Panc1 (cell line): ENCODE measurements at regions not wholly inside any gene's neighbourhood (a gene's known extent, or its start where the extent isn't known, plus 50 kb on each side); places are given as distances from the start of the nearest gene placed in this dataset.
A peak's percentile ranks its signal among the peaks of the same experiment; 100 is the strongest.

Experiments used
- ATAC-seq: fragments of 200-7000 bp; cut with Tn5 transposase; 2 replicates; pipeline ENCODE4 v1.9.1; 2020; ENCODE audit warnings: mild to moderate bottlenecking, moderate library complexity
- BruUV-seq: library from RNA; stranded (reverse); fragments of 400-500 nt; replicated peaks from 2 replicates; lab custom pipeline; 2021; lab: Mats Ljungman, UMichigan
- CTCF ChIA-PET: fragments of 300-600 bp; sonication (Branson Sonifier 250); formaldehyde crosslinking; loops from one replicate; lab custom pipeline; 2022; ENCODE audit warnings: antibody characterized with exemption; lab: Charles Lee
- POLR2A ChIA-PET: fragments of 300-600 bp; sonication (Branson Sonifier 250); formaldehyde crosslinking; loops from one replicate; lab custom pipeline; 2022; ENCODE audit warnings: antibody characterized with exemption; lab: Charles Lee
- DNase-seq: peaks from one replicate; pipeline ENCODE4 v3.0.0-alpha.2; 2010; ENCODE audit warnings: low read depth, low spot score
- H3K27ac ChIP-seq: 2 replicates; pipeline ENCODE4 v1.5.1; 2011; ENCODE audit warnings: mild to moderate bottlenecking, low read length, inconsistent platforms
- H3K27me3 ChIP-seq: fragments of 200-500 bp; sonication (Bioruptor generic); 2 replicates; pipeline ENCODE4 v1.6.0; 2014; ENCODE audit warnings: low read length, inconsistent platforms; ENCODE audit not compliant: control insufficient read depth, insufficient read depth
- H3K36me3 ChIP-seq: fragments of 200-500 bp; sonication (Bioruptor generic); 2 replicates; pipeline ENCODE4 v1.5.1; 2014; ENCODE audit warnings: inconsistent platforms, mild to moderate bottlenecking, low read length, moderate library complexity; ENCODE audit not compliant: control insufficient read depth, insufficient read depth
- H3K4me1 ChIP-seq: 2 replicates; pipeline ENCODE4 v1.5.1; 2011; ENCODE audit warnings: inconsistent platforms, mild to moderate bottlenecking, low read length, moderate library complexity; ENCODE audit not compliant: control insufficient read depth, insufficient read depth
- H3K4me3 ChIP-seq, 2 experiments: 2 replicates each; pipeline ENCODE4 v1.5.1; 2011 to 2012; ENCODE audit warnings: low read depth in 2 of 2, low read length in 2 of 2, mild to moderate bottlenecking in 2 of 2, inconsistent platforms in 1 of 2, moderate library complexity in 1 of 2
- H3K9me3 ChIP-seq: fragments of 200-500 bp; sonication (Bioruptor generic); 2 replicates; pipeline ENCODE4 v1.5.1; 2014; ENCODE audit warnings: low read depth, mild to moderate bottlenecking, inconsistent platforms, low read length, moderate library complexity; ENCODE audit not compliant: control insufficient read depth, insufficient read depth
- POLR2AphosphoS5 ChIP-seq: IDR thresholded peaks from 2 replicates; pipeline ENCODE4 v1.6.1; 2012; ENCODE audit warnings: mild to moderate bottlenecking, low read depth, low read length, moderate library complexity
- SIN3A ChIP-seq: IDR thresholded peaks from 2 replicates; pipeline ENCODE4 v1.6.1; 2012; ENCODE audit warnings: low read depth, mild to moderate bottlenecking, low read length, moderate library complexity, borderline replicate concordance; ENCODE audit not compliant: insufficient read depth
- TCF7L2 ChIP-seq: IDR thresholded peaks from 2 replicates; pipeline ENCODE4 v1.6.1; 2011; ENCODE audit warnings: mild to moderate bottlenecking, low read depth, low read length, inconsistent platforms
- in situ Hi-C: cut with HindIII; loops from 2 replicates; pipeline ENCODE4 v1.10.0; 2016; ENCODE audit warnings: low sequenced_read_pairs, low pct_unique_long_range_greater_than_20kb
- intact Hi-C: fragments of 100-400 bp; cut with micrococcal nuclease; formaldehyde crosslinking; loops from one replicate; pipeline ENCODE4 v1.10.0; 2022; ENCODE audit not compliant: unreplicated experiment
- TF ChIP-seq, protein P1 (sequence below), 2 experiments: IDR thresholded peaks; 2 replicates each; pipeline ENCODE4 v1.6.1; 2011 to 2012; ENCODE audit warnings: low read depth in 2 of 2, control low read depth in 1 of 2, low read length in 1 of 2, mild to moderate bottlenecking in 1 of 2, moderate library complexity in 1 of 2; ENCODE audit not compliant: insufficient read depth in 1 of 2
- TF ChIP-seq, protein P2 (sequence below): fragments of 450-650 bp; IDR thresholded peaks from 2 replicates; pipeline ENCODE4 v1.5.1; 2017; ENCODE audit warnings: mild to moderate bottlenecking

DNA sequence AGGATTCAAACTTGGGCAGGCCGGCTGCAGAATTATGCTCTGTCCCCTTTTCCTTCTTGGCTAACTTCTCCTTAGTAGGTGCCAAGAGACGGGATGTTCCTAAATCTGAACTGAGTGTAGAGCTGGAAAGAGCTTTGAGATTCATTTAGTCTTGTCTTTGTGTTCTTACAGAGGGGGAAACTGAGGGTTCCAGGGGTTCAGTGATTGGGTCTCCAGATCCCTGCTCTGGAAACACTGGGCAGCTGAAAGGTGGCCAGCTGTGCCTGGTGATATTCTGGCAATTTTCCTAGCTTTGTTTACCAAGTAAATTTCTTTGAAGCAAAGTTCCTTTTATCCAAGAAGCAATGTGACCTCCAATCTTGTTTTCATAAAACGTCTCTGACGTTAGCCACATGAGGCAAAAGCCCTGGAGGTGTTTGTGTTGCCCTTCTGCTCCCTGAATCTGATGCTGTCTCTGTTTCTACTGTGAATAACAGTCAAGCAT, 288.7 kb downstream of the ZSWIM6 start:
- POLR2A ChIA-PET = interaction anchor here (0.6 kb wide), 1 partner anchor 153 kb away, joined by 3 read pairs; no protein-coding TSS in a partner anchor
- in situ Hi-C loops (no loop called here), intact Hi-C loops (no loop called here)
- Histone ChIP-seq H3K36me3 (no peaks in the 10 kb centered on the region), H3K27me3 (no peaks in the 10 kb centered on the region), H3K27ac (no peak overlapping the region), H3K4me1 (peaks cover 5% of the 10 kb centered on the region; the same call in 1 of the 2 replicates), H3K9me3 (no peaks in the 10 kb centered on the region), H3K4me3 (no peak overlapping the region)
- CTCF ChIA-PET = no interaction called here
- TF ChIP-seq, protein P1, sequence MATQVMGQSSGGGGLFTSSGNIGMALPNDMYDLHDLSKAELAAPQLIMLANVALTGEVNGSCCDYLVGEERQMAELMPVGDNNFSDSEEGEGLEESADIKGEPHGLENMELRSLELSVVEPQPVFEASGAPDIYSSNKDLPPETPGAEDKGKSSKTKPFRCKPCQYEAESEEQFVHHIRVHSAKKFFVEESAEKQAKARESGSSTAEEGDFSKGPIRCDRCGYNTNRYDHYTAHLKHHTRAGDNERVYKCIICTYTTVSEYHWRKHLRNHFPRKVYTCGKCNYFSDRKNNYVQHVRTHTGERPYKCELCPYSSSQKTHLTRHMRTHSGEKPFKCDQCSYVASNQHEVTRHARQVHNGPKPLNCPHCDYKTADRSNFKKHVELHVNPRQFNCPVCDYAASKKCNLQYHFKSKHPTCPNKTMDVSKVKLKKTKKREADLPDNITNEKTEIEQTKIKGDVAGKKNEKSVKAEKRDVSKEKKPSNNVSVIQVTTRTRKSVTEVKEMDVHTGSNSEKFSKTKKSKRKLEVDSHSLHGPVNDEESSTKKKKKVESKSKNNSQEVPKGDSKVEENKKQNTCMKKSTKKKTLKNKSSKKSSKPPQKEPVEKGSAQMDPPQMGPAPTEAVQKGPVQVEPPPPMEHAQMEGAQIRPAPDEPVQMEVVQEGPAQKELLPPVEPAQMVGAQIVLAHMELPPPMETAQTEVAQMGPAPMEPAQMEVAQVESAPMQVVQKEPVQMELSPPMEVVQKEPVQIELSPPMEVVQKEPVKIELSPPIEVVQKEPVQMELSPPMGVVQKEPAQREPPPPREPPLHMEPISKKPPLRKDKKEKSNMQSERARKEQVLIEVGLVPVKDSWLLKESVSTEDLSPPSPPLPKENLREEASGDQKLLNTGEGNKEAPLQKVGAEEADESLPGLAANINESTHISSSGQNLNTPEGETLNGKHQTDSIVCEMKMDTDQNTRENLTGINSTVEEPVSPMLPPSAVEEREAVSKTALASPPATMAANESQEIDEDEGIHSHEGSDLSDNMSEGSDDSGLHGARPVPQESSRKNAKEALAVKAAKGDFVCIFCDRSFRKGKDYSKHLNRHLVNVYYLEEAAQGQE (IDR thresholded peaks at IDR 0.05; ENCODE audit: insufficient read depth in 1 of 2, low read depth in 2 of 2, low read length in 1 of 2) = no peak
- no peak for TF ChIP-seq SIN3A
- no peak for TF ChIP-seq POLR2AphosphoS5
- TF ChIP-seq, protein P2, sequence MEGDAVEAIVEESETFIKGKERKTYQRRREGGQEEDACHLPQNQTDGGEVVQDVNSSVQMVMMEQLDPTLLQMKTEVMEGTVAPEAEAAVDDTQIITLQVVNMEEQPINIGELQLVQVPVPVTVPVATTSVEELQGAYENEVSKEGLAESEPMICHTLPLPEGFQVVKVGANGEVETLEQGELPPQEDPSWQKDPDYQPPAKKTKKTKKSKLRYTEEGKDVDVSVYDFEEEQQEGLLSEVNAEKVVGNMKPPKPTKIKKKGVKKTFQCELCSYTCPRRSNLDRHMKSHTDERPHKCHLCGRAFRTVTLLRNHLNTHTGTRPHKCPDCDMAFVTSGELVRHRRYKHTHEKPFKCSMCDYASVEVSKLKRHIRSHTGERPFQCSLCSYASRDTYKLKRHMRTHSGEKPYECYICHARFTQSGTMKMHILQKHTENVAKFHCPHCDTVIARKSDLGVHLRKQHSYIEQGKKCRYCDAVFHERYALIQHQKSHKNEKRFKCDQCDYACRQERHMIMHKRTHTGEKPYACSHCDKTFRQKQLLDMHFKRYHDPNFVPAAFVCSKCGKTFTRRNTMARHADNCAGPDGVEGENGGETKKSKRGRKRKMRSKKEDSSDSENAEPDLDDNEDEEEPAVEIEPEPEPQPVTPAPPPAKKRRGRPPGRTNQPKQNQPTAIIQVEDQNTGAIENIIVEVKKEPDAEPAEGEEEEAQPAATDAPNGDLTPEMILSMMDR = no peak
- peak; percentile 42; the same call in 1 of the 2 replicates for TF ChIP-seq TCF7L2
- ATAC-seq = no peak
- BruUV-seq = no TSS peak
- no peak for DNase-seq

DNA sequence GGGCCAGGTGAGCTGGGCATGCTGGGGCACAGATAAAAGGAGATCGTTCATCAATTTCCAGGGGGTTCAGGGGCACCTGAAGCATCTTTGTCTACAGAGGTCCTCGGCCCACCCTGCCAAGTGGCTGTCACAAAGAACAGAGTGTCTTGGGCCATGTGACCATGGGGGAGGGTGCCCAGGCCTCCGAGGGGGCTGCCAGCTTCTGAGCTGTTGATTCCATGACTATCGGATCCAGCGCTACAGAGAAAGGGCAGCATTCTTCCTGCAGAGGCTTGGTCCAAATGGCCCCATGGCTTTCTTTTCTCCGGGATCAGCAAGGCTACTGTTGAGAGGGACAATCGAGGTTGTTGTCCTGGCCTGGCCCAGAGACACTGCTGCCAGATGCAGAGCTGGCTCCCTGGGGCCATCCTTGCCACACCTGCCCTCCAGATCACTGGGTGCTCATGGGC, 289.2 kb downstream of the ZSWIM6 start:
- H3K4me1 ChIP-seq = peaks cover 5% of the 10 kb centered on the region; the same call in 1 of the 2 replicates
- in situ Hi-C loops (no loop called here), intact Hi-C loops (no loop called here)
- no peaks in the 10 kb centered on the region for H3K9me3 ChIP-seq
- H3K4me3 ChIP-seq = no peak overlapping the region
- ChIA-PET CTCF (no interaction called here), POLR2A (no interaction called here)
- no peak for DNase-seq
- no peak overlapping the region for H3K27ac ChIP-seq
- no TSS peak for BruUV-seq
- ATAC-seq = no peak
- no peaks in the 10 kb centered on the region for H3K27me3 ChIP-seq
- TF ChIP-seq TCF7L2 (0 out of 2 replicates have a peak, but pooled peaks have one; percentile 12), SIN3A (no peak)
- TF ChIP-seq, protein P1 (IDR thresholded peaks at IDR 0.05; ENCODE audit: insufficient read depth in 1 of 2, low read depth in 2 of 2, low read length in 1 of 2) = no peak
- no peaks in the 10 kb centered on the region for H3K36me3 ChIP-seq
